ENCODE measurements at regions not wholly inside any gene's neighbourhood (a gene's known extent, or its start where the extent isn't known, plus 50 kb on each side); places are given as distances from the start of the nearest gene placed in this dataset.

DNA sequence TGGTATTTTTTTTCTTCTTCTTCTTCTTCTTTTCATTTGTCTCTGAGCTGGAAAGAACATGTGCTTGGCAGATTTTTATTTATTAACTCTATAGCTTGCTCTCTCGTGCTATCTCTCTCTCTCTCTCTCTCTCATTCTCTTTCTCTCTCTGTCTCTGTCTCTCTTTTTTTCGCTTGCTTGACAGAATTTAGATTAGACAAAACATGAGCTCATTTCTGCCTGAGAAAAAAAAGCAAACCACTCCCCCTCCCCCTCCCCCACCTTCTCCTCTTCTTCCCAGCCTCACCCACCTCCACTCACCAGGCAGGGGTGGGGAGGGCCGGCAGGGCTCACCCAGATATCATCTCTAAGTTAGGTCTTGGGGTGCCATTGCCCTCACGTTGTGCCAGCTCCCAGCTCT, 81.5 kb downstream of the PJA1 start:
- no peak for DNase-seq (ENCODE audit: low read depth, low spot score)

DNA sequence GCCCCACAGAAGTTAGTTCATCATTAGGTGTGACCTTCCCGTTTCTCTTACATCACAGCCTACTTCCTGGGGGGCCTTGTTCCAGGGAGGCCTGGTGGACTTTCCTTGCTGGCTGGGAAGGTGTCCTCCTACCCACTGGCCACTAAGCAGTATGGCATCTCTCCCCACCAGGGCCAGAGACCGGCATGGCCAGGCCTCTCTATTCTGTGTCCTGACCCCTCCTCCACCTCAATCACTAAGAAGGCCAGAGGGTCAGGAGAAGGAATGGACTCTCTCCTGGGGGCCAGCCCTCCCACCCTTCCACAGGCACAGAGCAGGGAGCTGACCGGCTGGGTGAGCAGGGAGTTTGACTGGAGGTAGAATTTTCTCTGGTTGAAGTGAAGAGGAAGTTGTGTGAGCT, 81.9 kb downstream of the PJA1 start:
- no peak for DNase-seq (ENCODE audit: low read depth, low spot score)

DNA sequence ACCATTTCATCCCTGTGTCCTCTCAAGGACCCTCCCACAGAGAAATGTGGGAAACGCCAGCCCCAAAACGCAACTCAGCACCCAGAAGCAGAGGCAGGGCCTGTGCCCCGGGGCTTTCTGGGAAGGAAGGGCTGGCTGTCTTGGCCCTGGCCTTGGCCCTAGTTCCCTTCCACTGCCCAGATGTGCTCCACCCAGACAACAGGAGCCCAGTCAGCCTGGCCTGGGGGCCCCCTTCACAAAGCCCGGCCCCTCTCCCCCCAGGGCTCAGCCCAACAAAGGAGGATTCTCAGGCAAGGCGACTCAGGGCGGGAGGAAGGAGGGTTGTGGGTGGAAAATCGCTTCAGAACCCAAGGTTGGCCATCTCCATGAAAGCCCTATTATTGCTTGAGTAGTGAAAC, 82.5 kb downstream of the PJA1 start:
- no peak for DNase-seq (ENCODE audit: low read depth, low spot score)

DNA sequence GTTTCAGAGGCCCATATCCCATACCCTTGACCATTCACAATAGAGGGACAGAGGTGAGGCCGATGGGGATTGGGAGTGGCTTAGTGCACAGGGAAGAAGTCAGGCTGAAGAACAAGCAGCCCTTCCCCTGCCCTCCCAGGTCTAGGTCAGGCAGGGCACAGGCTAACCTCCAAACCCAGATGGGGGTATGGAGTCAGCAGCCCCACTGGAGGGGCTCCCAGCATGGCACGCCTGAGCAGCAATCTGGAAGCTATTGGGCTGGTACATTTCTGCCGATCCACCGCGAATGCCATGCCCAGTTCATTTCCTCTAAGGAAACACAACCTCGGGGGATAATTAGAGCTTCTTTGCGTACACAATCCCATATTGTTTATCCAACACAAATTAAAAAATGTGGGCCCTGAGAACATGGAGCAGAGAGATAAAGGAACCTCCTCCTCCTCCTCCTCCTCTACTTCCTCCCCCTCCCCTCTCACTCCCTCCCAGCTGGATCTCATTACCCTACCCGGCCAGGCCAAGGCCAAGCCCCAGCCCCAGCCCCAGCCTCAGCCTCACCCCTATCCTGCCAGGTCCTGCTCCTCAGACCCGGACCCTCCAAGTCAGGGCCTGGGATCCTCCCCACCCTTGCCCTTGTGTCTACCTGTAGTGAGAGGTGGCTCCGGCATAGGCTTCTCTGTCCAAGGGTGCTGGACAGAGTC, 83.0 kb downstream of the PJA1 start:
- no peak for DNase-seq (ENCODE audit: low read depth, low spot score)

DNA sequence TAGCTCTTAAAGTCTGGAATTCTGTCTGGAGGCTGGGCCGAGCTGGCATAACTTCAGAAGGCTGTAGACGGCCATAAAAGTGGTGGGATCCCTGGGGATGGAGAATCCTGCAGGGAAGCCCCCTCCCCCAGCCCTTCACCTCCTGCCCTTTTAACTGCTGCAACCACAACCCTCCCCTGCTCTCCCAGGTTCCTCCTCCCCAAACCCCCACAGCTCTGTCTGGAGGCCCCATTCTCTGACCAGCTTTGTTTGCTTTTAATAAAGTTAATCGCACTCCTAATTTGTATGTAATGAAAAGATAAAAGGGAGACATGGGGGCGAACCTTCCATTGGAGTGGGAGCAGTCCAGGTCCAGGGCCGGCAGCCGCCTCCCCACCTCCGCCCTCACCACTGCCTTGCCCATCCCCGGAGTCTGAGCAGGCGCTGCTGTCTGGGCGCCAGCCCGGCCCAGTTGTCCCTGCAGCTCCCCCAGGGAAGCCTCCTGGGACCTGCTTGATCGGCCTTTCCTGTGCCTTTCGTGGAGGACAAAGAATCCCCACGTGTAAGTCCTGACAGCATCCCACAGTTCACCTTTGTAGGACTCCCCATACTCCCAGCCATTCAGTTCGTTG, 84.3 kb downstream of the PJA1 start:
- DNase-seq (ENCODE audit: low read depth, low spot score): no peak

DNA sequence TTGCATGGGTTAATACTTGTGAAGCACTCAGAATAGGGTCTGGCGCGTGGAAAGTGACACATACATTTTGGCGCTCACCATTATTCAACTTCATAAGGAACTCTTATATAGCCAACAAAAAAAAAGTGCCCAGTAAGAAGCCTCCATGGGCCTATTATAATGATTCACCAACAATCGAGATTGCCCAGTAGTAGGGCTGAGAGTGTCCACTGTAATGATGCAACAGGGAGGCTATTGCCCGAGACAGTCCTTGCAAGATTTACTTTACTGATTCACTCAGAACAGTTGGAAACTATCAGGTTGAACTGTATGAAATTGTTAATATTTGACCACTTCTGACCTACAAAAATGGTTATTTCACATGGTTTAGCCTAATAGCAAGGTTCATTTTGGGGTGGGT, 86.0 kb downstream of the PJA1 start:
- no peak for DNase-seq (ENCODE audit: low read depth, low spot score)

DNA sequence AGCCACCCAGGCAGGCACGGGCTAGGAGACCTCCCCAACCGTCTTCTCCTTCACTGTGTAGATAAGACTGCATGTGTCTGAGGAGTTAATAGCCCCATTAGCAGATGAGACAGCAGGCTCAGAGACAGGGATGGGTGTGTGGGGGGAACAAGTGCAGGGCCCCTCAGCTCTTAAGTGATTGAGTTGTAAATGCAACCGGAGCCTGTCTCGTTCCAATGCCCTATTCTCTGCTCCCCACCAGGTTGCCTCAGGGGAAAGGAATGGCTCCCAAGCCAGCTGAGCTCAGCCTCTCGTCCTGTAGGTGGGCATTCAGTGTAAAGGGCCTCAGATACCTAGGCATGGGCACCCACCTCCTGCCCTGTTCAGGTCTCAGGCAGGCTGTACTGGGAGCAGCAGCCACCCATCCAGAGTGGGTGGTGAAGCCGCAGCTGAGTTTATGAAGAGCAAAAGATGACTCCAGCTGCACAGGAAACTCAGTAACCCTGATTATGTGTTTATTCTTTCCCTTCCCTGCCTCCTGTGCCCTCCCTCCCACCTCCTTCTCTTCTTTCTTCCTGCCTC, 87.3 kb downstream of the PJA1 start:
- no peak for DNase-seq (ENCODE audit: low read depth, low spot score)

DNA sequence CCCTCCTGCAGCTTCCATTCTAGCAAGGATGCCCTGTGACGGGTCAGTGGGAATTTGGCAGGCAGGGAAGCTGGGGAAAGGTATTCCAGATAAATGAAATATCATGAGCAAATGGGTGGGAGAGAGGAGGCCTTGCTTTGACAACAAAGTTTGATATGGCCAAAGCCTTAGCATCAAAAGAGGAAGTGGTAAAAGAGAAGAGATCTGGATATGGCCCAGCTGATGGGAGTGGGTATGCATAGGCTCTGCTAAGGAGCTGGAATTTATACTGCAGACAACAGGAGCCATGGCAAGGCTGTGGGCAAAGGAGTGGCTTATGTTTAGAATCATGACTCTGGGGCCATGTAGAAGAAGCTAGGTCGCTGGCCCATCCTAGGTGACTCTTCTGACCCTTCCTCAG, 89.2 kb downstream of the PJA1 start:
- DNase-seq (ENCODE audit: low read depth, low spot score): no peak

DNA sequence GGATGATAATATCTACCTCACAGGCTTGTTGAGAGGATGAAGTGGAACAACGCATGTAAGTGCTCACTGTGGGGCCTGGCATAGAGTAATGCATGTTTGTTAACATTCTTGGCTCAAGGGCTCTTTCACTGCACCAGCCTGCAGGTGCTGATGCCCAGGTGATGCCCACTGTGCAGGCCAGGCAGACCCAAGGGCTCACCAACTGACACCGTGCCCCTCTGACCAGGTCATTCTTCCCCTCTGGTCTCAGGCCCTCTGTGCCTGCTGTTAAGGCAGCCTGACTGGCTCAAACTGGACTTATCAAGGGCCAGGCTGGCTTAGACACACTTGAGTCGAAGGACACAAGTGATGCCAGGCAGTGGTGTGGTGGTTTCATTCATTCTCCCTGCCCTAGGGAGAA, 90.5 kb downstream of the PJA1 start:
- DNase-seq (ENCODE audit: low read depth, low spot score): no peak

DNA sequence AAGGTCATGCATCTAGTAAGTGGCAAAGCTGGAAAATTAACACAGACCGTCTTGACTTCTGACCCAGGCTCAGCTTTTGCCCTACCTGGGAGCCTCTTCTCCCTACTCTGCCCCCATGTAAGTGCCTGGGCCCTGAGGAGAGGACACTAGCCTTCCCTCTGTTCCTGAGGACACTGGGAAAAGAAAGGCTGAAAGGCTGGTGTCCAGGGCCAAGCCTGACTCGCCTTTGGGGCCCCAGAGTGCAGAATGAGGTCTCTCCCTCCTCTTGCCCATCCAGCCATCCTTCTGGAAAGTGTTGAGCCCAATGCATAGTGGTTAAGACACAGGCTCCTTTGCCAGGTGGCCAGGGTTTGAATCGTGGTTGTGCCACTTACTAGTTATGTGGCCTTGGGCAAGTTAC, 91.5 kb downstream of the PJA1 start:
- no peak for DNase-seq (ENCODE audit: low read depth, low spot score)

DNA sequence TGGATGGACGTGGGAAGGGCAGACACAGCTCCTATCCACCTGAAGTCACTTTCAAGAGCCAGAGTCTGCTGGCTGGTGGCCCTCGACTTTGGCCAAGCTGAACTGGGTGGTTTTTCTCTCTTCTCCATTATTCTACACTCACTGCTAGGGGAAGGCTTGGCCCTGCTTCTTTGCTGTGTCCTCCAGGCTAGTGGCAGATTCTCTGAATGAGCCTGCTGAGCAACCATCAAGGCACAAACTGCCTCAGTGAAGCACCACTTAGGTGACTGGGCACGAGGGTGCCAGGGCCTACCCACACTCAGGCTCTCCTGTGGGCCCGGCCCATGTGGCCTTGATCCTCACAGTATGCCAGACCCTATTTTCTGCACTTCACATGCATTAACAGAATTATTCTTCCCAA, 92.0 kb downstream of the PJA1 start:
- DNase-seq (ENCODE audit: low read depth, low spot score): no peak

DNA sequence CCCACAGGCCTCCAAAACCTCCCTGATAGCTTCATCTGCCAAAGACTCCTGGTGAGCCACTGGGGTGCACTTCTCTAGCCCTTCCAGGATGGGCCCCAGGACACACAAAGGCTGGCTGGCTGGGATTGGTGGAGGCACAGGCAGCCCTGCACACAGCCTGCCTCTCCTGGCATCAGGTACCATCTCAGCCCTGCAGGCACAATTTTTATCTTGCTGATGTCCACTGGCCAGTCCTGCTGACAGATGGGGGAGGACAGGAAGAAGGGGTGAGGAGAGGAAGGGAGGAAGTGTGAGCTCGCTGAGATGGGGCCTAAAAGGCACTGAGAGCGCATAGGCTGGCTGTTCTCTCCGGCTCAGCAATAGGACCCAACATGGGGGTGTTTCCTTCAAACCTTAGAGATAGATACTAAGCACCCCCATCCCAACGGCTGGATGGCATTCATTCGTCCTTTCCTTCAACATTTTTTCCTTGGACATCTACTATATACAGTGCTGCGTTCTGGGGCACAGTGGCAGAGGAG, 92.7 kb downstream of the PJA1 start:
- DNase-seq (ENCODE audit: low read depth, low spot score): no peak

DNA sequence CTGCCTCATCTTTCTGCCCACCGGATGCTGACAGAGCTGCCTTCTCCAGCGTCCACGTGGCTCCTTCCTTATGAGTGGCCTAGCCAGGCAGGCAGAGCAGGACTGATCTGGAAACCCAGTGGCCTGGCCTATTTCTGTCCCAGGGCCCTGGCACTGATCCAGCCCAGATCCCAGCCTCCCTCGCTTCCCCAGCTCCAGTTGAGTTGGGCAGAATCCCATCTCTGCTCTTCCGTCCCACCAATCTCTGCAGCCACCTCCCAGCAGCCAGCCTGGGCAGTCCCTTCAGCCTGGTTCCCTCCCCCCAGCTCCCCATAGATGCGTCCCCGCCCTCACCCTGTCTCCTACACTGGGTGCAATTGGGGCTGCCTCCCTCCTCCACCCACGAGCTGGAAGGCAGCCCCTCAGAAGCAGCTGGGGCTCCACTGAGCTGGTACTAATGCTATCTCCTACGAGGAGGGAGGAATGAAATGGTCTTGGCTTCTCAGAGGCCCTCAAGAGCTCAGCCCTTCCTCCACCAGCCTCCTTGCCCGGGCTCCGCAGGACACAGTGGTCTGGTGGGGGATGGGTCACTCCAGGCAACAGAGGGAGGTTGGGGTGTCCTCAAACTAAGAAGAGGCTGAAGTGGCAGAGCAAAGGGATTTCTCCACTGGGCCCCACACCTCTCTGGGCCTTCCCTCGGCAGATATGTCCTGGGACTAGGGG, 94.2 kb downstream of the PJA1 start:
- no peak for DNase-seq (ENCODE audit: low read depth, low spot score)

DNA sequence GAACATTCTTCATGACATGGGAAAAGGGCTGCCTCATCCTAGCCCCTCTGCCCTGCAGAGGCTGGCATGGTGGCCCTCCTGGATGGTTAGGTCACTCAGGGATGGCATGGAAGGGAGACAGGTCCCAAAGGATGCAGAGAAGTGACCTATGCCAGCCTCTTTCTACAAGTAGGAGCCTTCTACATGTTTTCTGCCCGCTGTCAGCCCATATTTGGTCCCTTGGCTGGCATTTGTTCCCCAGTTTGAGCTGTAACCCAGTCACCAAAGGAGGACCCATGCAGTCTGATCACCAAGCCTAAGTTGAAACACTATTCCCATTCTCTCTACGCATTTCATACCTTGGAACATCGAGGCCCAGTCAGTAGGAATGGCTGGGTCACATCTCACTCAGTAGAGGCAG, 95.4 kb downstream of the PJA1 start:
- DNase-seq (ENCODE audit: low read depth, low spot score): no peak

DNA sequence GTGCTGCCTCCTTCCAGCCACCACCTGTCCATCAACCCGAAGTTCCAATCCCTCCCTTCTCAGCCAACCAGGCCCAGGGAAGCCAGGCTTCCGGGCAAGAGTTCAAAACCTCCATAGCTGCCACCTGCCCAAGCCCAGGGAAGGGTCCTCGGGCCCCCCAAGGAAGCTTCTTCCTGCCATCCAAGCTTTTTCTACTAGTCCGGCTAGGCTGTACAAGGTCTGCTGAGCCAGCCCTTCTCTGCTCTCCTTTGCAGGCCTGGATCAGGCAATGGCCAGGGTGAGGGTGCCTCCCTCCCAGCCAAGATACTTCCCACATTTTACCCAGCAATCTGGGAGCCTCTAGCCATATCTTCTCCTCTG, 96.2 kb downstream of the PJA1 start:
- no peak for DNase-seq (ENCODE audit: low read depth, low spot score)

DNA sequence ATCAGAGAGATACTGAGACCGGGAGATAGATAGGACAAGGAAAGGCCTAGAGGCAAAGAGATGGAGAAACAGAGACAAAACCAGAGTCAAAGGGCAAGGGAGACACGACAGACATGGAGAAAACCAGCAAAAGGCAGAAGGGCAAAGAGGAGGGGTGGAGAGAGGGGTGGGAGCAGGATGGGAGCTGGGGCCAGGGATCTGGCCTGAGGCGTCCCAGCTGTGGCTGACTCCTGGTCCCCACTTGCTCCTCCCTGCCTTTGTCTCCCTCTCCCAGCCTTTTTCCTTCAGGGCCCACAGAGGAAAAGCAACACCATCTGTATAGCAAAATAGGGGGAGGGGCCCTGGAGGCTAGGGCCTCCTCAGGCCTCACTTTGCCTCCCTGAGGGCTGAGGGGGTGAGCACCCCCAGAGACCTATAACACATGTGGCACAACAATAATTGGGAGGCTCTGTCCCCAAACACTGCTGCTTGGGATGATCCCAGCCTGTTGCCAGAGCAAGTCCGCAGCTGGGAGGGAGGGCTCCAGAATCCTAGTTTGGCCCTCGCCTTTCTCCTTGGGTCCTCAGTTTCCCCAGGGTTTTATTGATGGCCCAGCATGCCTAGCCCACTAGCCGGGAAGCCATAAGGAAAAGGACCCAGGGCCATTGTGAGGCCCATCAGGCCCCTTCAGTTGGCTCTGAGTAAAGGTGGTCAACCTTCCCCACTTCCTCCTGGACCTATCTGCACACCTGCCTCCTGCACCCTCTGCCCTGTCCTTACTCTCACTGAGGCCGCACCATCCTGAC, 96.8 kb downstream of the PJA1 start:
- no peak for DNase-seq (ENCODE audit: low read depth, low spot score)

DNA sequence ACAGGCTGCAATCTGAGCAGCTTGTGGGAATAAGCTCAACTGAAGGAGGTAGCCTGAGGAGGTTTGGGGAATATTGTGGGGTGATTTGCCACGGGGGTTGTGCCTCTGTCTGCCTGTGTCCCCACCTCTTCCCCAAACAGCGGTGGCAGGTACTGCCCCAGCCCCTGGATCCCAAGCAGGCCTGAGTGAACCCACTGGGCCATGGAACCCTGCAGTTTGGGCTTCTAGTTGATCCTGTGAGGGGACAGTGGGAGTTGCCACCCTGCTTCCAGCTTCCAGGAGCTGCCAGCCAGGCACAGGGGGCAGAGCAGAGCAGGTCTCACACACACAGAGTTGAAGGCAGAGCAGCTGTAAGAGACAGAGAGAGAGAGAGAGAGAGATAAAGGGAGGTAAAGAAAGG, 97.4 kb downstream of the PJA1 start:
- no peak for DNase-seq (ENCODE audit: low read depth, low spot score)

DNA sequence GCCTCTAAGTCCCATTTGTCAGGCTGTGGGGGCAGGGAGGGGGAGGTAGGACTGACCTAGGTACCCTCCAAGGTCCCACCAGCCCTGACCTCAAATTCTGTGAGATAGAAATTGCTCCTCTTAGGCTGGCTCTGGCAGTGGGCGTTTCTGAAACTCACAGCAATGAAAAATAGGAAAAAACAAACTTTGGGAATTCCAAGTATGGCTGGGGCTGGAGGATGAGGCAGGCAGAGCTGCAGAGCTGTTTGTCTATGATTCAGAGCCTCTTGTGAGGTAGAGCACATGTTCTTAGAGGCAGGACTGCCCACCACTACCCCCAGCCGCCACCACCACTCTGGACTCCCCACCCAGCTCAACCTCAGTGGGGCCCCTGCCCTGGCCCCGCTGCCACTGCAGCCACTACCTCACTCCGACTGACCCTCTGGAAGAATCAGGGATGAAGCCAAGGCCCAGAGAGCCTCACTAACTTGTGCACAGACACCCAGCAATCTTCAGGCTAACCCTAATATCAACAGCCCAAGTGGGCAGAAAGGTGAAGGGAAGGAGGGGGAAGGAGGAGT, 98.2 kb downstream of the PJA1 start:
- no peak for DNase-seq (ENCODE audit: low read depth, low spot score)

DNA sequence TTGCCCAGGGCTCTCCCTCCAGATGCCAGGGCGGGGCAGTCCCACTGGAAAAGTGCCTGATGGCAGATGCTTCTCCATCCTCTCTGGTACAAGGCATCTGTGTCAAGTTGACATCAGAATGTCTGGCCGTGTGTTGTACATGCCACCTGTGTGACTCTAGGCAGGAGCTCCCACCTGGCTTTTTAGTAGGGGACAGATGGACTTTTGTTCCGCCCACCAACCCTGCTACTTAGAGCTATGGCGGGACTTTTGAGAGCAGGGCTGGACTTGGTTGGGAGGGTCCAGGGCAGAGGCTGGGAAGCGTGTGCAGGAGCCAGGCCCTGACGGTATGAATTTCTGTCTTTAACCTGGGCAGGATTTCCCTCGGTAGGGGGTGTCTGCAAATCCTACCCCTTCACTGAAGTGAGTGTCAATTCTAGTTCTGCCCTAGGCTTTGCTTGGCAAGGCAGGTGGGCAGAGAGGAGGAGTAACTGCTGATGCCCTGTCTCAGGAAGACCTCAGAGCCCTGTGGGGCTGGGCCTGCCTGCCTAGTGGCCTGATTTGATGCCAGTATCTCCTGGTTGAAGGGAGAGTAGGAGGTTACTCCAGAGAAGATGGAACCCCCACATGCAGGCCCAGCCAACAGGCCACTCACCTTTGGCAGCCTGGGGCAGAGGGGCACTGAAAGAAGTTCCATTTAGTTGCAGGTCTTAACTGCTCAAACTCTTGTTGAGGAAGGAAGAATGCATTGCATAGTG, 99.1 kb downstream of the PJA1 start:
- DNase-seq (ENCODE audit: low read depth, low spot score): no peak

DNA sequence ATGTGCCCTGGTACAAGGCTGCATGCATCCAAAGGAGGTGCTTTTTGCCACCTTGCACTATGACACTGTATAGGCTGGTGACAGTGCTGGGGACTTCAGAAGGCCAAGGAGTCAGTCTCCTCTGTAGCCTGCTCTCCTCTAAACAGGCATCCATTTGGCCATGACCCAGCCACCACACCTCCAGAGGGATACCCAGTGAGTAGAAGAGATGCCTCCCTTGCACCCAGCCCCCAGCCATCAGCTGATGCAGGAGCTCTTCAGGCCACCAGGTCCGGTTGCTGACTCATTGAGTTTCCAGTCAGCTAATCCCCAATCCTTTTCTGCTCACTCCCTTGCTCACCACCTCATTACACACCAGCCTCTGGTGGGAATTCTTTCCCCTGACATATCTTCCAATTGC, 99.8 kb downstream of the PJA1 start:
- DNase-seq (ENCODE audit: low read depth, low spot score): no peak

DNA sequence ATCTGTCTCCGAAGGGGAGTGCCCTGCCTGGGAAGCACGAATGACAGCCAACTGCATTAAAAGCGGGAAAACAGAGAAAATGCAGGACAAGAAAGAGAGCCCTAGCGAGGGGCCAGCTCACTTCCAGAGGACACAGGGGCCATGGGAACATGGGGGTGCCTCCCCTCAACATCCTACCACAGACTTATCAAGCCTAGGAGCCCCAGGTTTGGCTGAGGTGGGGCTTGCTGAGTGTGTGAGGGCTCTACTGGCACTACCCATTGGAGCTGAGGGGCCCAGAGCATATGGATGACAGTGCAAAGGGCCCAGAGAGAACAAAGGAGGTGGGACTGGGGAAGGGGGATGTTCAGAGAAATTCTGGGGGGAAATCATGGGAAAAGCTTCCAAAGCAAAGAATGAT, 101.8 kb downstream of the PJA1 start:
- no peak for DNase-seq (ENCODE audit: low read depth, low spot score)
